ENCODE measurements at regions not wholly inside any gene's neighbourhood (a gene's known extent, or its start where the extent isn't known, plus 50 kb on each side); places are given as distances from the start of the nearest gene placed in this dataset.

- Mint-ChIP-seq H3K4me1 (no peaks in the 10 kb centered on the region), H3K9me3 (peaks cover 85% of the 10 kb centered on the region), H3K36me3 (peaks cover 67% of the 10 kb centered on the region), H3K27me3 (ENCODE audit: low read depth) (peaks cover 10% of the 10 kb centered on the region), H3K4me3 (no peak overlapping the region), H3K27ac (no peak overlapping the region)
- DNase-seq (ENCODE audit: low spot score) (no peak), ATAC-seq (no peak)
- TF ChIP-seq GABPB1 (CRISPR knock-in tag; IDR thresholded peaks at IDR 0.05) (no peak), NFE2L1 (CRISPR knock-in tag; IDR thresholded peaks at IDR 0.05) (no peak), USF1 (CRISPR knock-in tag; IDR thresholded peaks at IDR 0.05) (no peak), NR2C2 (CRISPR knock-in tag; IDR thresholded peaks at IDR 0.05) (no peak), ZNF281 (CRISPR knock-in tag; IDR thresholded peaks at IDR 0.05) (no peak), ATF6 (CRISPR knock-in tag; IDR thresholded peaks at IDR 0.05) (no peak)
- ChIA-PET CTCF (no interaction called here), POLR2A (no interaction called here)
These were observed 156.8 kb upstream of the HS3ST1 start for GRCh38 chr4:11585506-11585905.

- TF ChIP-seq ZNF138 (CRISPR knock-in tag; conservative IDR thresholded peaks at IDR 0.05), result no peak
- no peak for TF ChIP-seq SMAD4 (CRISPR knock-in tag; IDR thresholded peaks at IDR 0.05)
- no peak for TF ChIP-seq ZMAT4 (CRISPR knock-in tag; IDR thresholded peaks at IDR 0.05)
- TF ChIP-seq SOX15 (CRISPR knock-in tag; IDR thresholded peaks at IDR 0.05), result no peak
- TF ChIP-seq AR (CRISPR knock-in tag; IDR thresholded peaks at IDR 0.05), result no peak
- Mint-ChIP-seq H3K4me1 (no peaks in the 10 kb centered on the region), H3K4me3 (no peak overlapping the region), H3K27me3 (ENCODE audit: low read depth) (no peaks in the 10 kb centered on the region; the same call in 1 of the 2 replicates), H3K9me3 (peaks cover 57% of the 10 kb centered on the region), H3K36me3 (peaks cover 19% of the 10 kb centered on the region), H3K27ac (no peak overlapping the region)
- ChIA-PET POLR2A (no interaction called here), CTCF (no interaction called here)
- DNase-seq (ENCODE audit: low spot score) (no peak), ATAC-seq (no peak)
These were observed 139.8 kb upstream of the HS3ST1 start for GRCh38 chr4:11568511-11568910.

- no peak overlapping the region for H3K4me3 Mint-ChIP-seq
- peaks cover 24% of the 10 kb centered on the region for H3K36me3 Mint-ChIP-seq
- no peak for ATAC-seq
- DNase-seq (ENCODE audit: low spot score), result no peak
- H3K9me3 Mint-ChIP-seq, result peaks cover 58% of the 10 kb centered on the region
- CTCF ChIA-PET, result no interaction called here
- H3K27me3 Mint-ChIP-seq (ENCODE audit: low read depth), result peaks cover 3% of the 10 kb centered on the region; the same call in 1 of the 2 replicates
- POLR2A ChIA-PET, result no interaction called here
- no peaks in the 10 kb centered on the region for H3K4me1 Mint-ChIP-seq
- no peak overlapping the region for H3K27ac Mint-ChIP-seq
- TF ChIP-seq ATF1 (CRISPR knock-in tag; IDR thresholded peaks at IDR 0.05) (no peak), USF1 (CRISPR knock-in tag; IDR thresholded peaks at IDR 0.05) (no peak), ZNF532 (CRISPR knock-in tag; IDR thresholded peaks at IDR 0.05; ENCODE audit: borderline replicate concordance) (no peak), HMGA2 (CRISPR knock-in tag; IDR thresholded peaks at IDR 0.05) (no peak)
These were observed 137.8 kb upstream of the HS3ST1 start for GRCh38 chr4:11566444-11567022.
